K562 (cell line): ENCODE measurements at regions not wholly inside any gene's neighbourhood (a gene's known extent, or its start where the extent isn't known, plus 50 kb on each side); places are given as distances from the start of the nearest gene placed in this dataset.

ENCODE experiments used
- CBX2 ChIP-seq: fragments of 200-600 bp; sonication (generic); IDR thresholded peaks from one replicate; pipeline ENCODE4 v1.6.1; 2012; ENCODE audit warnings: mild to moderate bottlenecking, low read length, inconsistent platforms; ENCODE audit not compliant: insufficient read depth, poor library complexity, severe bottlenecking
- CEBPG ChIP-seq, 3 experiments: fragments of 200-800 bp in 1 of 3; sonication (Bioruptor generic) in 1 of 3; sonication (generic) in 1 of 3; formaldehyde crosslinking in 1 of 3; IDR thresholded peaks in 2 of 3; conservative IDR thresholded peaks in 1 of 3; 2 replicates each; pipeline versions ENCODE4 v1.6.1 to v1.8.0; 2016 to 2022; ENCODE audit warnings: missing compliant biosample characterization in 2 of 3, missing genetic modification characterization in 2 of 3, mild to moderate bottlenecking in 1 of 3, missing genetic modification reagents in 1 of 3
- FOXM1 ChIP-seq, 2 experiments: fragments of 450-650 bp in 1 of 2; sonication (generic) in 1 of 2; formaldehyde crosslinking in 1 of 2; IDR thresholded peaks; 2 replicates each; pipeline versions ENCODE4 v1.6.1 to v1.9.0; 2017 to 2022; ENCODE audit warnings: low read depth in 2 of 2, mild to moderate bottlenecking in 2 of 2, missing genetic modification reagents in 1 of 2, moderate library complexity in 1 of 2
- HNRNPLL ChIP-seq: fragments of 200-400 bp; formaldehyde crosslinking; IDR thresholded peaks from 2 replicates; pipeline ENCODE4 v1.6.1; 2017; ENCODE audit warnings: low read length, low read depth, mild to moderate bottlenecking; ENCODE audit not compliant: poor library complexity, severe bottlenecking
- KLF16 ChIP-seq: IDR thresholded peaks from 2 replicates; pipeline ENCODE4 v1.6.1; 2016; ENCODE audit warnings: antibody characterized with exemption
- RCOR1 ChIP-seq, 2 experiments: IDR thresholded peaks; 2 replicates each; pipeline ENCODE4 v1.6.1; 2012; ENCODE audit warnings: low read depth in 2 of 2, low read length in 2 of 2, borderline replicate concordance in 1 of 2, improper control_type of control experiment in 1 of 2
- SMAD4 ChIP-seq: fragments of 250-450 bp; sonication (Bioruptor Pico); conservative IDR thresholded peaks from 2 replicates; pipeline ENCODE4 v1.8.0; 2021; ENCODE audit warnings: inconsistent platforms, mild to moderate bottlenecking, moderate library complexity
- TEAD4 ChIP-seq, 2 experiments: sonication (generic) in 1 of 2; formaldehyde crosslinking in 1 of 2; IDR thresholded peaks; 2 replicates each; pipeline versions ENCODE4 v1.6.1 to v1.8.0; 2012 to 2022; ENCODE audit warnings: borderline replicate concordance in 1 of 2, inconsistent platforms in 1 of 2, low read length in 1 of 2, mild to moderate bottlenecking in 1 of 2, missing genetic modification reagents in 1 of 2
- TRIM24 ChIP-seq, 2 experiments: fragments of 450-650 bp; IDR thresholded peaks; 2 replicates each; pipeline ENCODE4 v1.6.1; 2016
- ZNF766 ChIP-seq: fragments of 200-800 bp; sonication (Bioruptor generic); conservative IDR thresholded peaks from 2 replicates; pipeline ENCODE4 v1.6.1; 2016; ENCODE audit warnings: missing genetic modification characterization, missing compliant biosample characterization
- TF ChIP-seq, protein P1 (sequence below): sonication (generic); formaldehyde crosslinking; IDR thresholded peaks from 2 replicates; pipeline ENCODE4 v1.9.0; 2022; ENCODE audit warnings: mild to moderate bottlenecking, missing genetic modification reagents
- TF ChIP-seq, protein P2 (sequence below), 2 experiments: fragments of 150-350 bp in 1 of 2; IDR thresholded peaks; 2 replicates each; pipeline ENCODE4 v1.6.1; 2012 to 2016; ENCODE audit warnings: low read depth in 2 of 2, low read length in 2 of 2, mild to moderate bottlenecking in 1 of 2, moderate library complexity in 1 of 2
- TF ChIP-seq, protein P3 (sequence below), 2 experiments: IDR thresholded peaks in 1 of 2; conservative IDR thresholded peaks in 1 of 2; 2 replicates each; pipeline ENCODE4 v1.6.1; 2016; ENCODE audit warnings: low read depth in 2 of 2, mild to moderate bottlenecking in 1 of 2, missing compliant biosample characterization in 1 of 2, missing genetic modification characterization in 1 of 2, moderate library complexity in 1 of 2

DNA sequence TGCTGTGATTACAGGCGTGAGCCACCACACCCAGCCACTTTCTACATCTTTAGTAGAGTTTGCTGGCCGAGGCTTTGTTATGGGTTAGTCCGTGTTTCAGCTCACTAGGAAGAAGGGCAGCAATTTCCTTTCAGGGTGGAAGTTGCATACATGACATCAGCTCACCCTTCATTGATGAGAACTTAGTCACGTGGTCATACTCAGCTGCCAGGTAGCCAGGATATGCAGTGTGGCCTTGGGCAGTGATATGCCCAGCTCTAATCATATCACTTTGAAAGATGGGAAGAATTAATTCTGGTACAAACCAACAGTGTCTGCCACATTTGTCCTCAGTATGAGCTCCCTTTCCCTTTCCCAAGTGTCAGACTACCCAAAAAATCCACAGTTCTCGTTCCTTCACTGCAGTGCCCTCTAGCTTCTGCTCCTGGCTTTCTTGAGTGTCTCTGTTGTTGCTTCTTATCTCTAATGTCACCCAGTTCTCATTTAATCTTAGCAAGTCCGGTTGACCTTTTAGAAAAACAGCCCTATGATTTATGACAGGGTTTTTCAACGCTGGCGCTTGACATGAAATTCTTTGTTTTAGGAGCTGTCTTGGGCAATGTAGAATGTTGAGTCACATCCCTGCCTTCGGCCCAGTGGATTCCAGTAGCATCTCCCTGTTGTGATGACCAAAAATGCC is 108.7 kb upstream of the ITGB1 start (continued):
- no peak for TF ChIP-seq CEBPG (CRISPR knock-in tag; IDR thresholded peaks at IDR 0.05)
- TF ChIP-seq CEBPG (tag; conservative IDR thresholded peaks at IDR 0.05 in 1 of 2, IDR thresholded peaks at IDR 0.05 in 1 of 2): peak; percentile 34 to 37; a peak in 1 of 4 replicates
- TF ChIP-seq TEAD4 (IDR thresholded peaks at IDR 0.05; ENCODE audit: low read length): peak; percentile 84
- no peak for TF ChIP-seq TEAD4 (CRISPR knock-in tag; IDR thresholded peaks at IDR 0.05; ENCODE audit: borderline replicate concordance)
- TF ChIP-seq, protein P1, sequence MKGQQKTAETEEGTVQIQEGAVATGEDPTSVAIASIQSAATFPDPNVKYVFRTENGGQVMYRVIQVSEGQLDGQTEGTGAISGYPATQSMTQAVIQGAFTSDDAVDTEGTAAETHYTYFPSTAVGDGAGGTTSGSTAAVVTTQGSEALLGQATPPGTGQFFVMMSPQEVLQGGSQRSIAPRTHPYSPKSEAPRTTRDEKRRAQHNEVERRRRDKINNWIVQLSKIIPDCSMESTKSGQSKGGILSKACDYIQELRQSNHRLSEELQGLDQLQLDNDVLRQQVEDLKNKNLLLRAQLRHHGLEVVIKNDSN: peak; percentile 60
- TF ChIP-seq ZNF766: peak; percentile 93
- peak in 1 of 2 experiments; percentile 76; a peak in 2 of 4 replicates for TF ChIP-seq RCOR1 (IDR thresholded peaks at IDR 0.05; ENCODE audit: borderline replicate concordance in 1 of 2, low read depth in 2 of 2, low read length in 2 of 2)
- 0 out of 2 replicates have a peak, but pooled peaks have one; percentile 28 for TF ChIP-seq FOXM1 (IDR thresholded peaks at IDR 0.05; ENCODE audit: low read depth)
- TF ChIP-seq FOXM1 (CRISPR knock-in tag; IDR thresholded peaks at IDR 0.05; ENCODE audit: low read depth): no peak
- peak in 1 of 2 experiments; percentile 45; a peak in 2 of 4 replicates for TF ChIP-seq TRIM24 (IDR thresholded peaks at IDR 0.05)
- TF ChIP-seq, protein P2, sequence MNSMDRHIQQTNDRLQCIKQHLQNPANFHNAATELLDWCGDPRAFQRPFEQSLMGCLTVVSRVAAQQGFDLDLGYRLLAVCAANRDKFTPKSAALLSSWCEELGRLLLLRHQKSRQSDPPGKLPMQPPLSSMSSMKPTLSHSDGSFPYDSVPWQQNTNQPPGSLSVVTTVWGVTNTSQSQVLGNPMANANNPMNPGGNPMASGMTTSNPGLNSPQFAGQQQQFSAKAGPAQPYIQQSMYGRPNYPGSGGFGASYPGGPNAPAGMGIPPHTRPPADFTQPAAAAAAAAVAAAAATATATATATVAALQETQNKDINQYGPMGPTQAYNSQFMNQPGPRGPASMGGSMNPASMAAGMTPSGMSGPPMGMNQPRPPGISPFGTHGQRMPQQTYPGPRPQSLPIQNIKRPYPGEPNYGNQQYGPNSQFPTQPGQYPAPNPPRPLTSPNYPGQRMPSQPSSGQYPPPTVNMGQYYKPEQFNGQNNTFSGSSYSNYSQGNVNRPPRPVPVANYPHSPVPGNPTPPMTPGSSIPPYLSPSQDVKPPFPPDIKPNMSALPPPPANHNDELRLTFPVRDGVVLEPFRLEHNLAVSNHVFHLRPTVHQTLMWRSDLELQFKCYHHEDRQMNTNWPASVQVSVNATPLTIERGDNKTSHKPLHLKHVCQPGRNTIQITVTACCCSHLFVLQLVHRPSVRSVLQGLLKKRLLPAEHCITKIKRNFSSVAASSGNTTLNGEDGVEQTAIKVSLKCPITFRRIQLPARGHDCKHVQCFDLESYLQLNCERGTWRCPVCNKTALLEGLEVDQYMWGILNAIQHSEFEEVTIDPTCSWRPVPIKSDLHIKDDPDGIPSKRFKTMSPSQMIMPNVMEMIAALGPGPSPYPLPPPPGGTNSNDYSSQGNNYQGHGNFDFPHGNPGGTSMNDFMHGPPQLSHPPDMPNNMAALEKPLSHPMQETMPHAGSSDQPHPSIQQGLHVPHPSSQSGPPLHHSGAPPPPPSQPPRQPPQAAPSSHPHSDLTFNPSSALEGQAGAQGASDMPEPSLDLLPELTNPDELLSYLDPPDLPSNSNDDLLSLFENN (IDR thresholded peaks at IDR 0.05; ENCODE audit: low read depth in 2 of 2, low read length in 2 of 2): peak in 1 of 2 experiments; percentile 72; a peak in 2 of 4 replicates
- TF ChIP-seq SMAD4 (CRISPR knock-in tag): peak; percentile 49; the same call in 1 of the 2 replicates
- no peak for TF ChIP-seq CBX2
- TF ChIP-seq, protein P3, sequence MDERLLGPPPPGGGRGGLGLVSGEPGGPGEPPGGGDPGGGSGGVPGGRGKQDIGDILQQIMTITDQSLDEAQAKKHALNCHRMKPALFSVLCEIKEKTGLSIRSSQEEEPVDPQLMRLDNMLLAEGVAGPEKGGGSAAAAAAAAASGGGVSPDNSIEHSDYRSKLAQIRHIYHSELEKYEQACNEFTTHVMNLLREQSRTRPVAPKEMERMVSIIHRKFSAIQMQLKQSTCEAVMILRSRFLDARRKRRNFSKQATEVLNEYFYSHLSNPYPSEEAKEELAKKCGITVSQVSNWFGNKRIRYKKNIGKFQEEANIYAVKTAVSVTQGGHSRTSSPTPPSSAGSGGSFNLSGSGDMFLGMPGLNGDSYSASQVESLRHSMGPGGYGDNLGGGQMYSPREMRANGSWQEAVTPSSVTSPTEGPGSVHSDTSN (CRISPR knock-in tag; IDR thresholded peaks at IDR 0.05; ENCODE audit: low read depth): no peak
- TF ChIP-seq, protein P3 (tag; conservative IDR thresholded peaks at IDR 0.05; ENCODE audit: low read depth): peak; percentile 98
- TF ChIP-seq HNRNPLL: no peak
- peak; percentile 76 for TF ChIP-seq KLF16
